ENCODE measurements at regions not wholly inside any gene's neighbourhood (a gene's known extent, or its start where the extent isn't known, plus 50 kb on each side); places are given as distances from the start of the nearest gene placed in this dataset.
"Not testable (repeated sequence)": the region's sequence is repeated elsewhere in the genome, so short reads cannot be mapped to it uniquely, and the experiment has no call there.

GRCh38 chr15:20009619-20010018 lies 532.0 kb downstream of the GOLGA6L6 start:
- TF ChIP-seq CTCF (conservative IDR thresholded peaks at IDR 0.05; ENCODE audit: low read depth, low read length); EZH2 (IDR thresholded peaks at IDR 0.05; ENCODE audit: low read length, unreplicated experiment): not testable (repeated sequence)
